ENCODE measurements at regions not wholly inside any gene's neighbourhood (a gene's known extent, or its start where the extent isn't known, plus 50 kb on each side); places are given as distances from the start of the nearest gene placed in this dataset.

- TF ChIP-seq ZNF623 (tag by site-specific recombination; IDR thresholded peaks at IDR 0.05), result no peak
- TF ChIP-seq PRDM1 (tag by site-specific recombination; IDR thresholded peaks at IDR 0.05), result no peak
- no peak for TF ChIP-seq ZNF561 (tag by site-specific recombination; IDR thresholded peaks at IDR 0.05; ENCODE audit: borderline replicate concordance)
- no peak for TF ChIP-seq ZEB2 (tag by site-specific recombination; IDR thresholded peaks at IDR 0.05)
- no peak for TF ChIP-seq ZNF529 (tag by site-specific recombination; IDR thresholded peaks at IDR 0.05; ENCODE audit: insufficient replicate concordance)
These were observed 206.3 kb upstream of the GATB start (continued) for GRCh38 chr4:151967074-151967473.

DNA sequence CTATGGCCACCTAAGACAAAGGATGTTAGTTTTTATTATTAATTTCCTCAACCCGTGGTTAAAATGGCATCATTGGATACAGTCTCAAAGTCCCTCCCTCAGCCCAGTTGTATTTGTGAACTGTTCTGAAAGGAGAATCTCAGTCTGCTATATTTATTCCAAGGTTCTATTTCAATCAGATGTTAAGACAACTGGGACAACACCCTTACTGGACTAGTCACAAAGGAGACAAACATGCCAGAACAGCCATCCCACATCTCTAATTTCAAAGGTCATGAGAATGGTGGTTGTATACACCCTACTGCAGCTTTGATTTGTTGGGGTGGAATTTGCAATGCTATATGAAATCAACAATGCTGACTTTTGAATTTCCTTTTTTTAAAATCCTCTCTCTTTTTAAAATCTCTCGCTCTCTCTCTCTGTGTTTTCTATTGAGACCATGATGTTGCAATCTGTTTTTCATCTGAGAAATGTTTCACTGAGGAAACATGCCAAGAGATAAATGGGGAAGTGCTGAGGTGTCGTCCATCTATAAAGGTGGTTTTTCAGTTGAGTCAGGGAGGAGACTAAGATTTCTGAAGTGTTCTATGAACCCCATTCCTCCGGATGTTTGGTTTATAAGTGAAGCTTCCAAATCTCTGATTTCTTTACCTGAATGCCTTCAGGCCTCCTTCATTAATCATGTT lies 201.5 kb upstream of the GATB start:
- H3K27ac ChIP-seq (ENCODE audit: extremely low read depth, low read depth, low read length), result no peak overlapping the region
- TF ChIP-seq PRDM10 (tag by site-specific recombination; IDR thresholded peaks at IDR 0.05) (no peak), ZIC2 (tag by site-specific recombination; IDR thresholded peaks at IDR 0.05) (no peak), ZNF544 (tag by site-specific recombination; IDR thresholded peaks at IDR 0.05) (no peak), ZNF521 (tag by site-specific recombination; IDR thresholded peaks at IDR 0.05) (no peak), ZNF157 (tag by site-specific recombination; IDR thresholded peaks at IDR 0.05) (no peak), ZNF704 (tag by site-specific recombination; IDR thresholded peaks at IDR 0.05) (no peak), ZNF239 (tag by site-specific recombination; IDR thresholded peaks at IDR 0.05) (no peak), AEBP2 (tag by site-specific recombination; IDR thresholded peaks at IDR 0.05; ENCODE audit: borderline replicate concordance) (no peak), EGR2 (tag by site-specific recombination; IDR thresholded peaks at IDR 0.05; ENCODE audit: low read depth) (no peak)
- H3K36me3 ChIP-seq (ENCODE audit: control insufficient read depth in 2 of 2, insufficient read depth in 1 of 2, low read length in 2 of 2), result no peaks in the 10 kb centered on the region
- no peaks in the 10 kb centered on the region for H3K9me3 ChIP-seq (ENCODE audit: control insufficient read depth, insufficient read depth, low read depth, low read length)
- POLR2A ChIA-PET, result no interaction called here
- H3K4me3 ChIP-seq (ENCODE audit: low read depth, low read length), result no peak overlapping the region
- no peaks in the 10 kb centered on the region for H3K4me1 ChIP-seq (ENCODE audit: control insufficient read depth, insufficient read depth, low read length)
- CTCF ChIA-PET, result no interaction called here

DNA sequence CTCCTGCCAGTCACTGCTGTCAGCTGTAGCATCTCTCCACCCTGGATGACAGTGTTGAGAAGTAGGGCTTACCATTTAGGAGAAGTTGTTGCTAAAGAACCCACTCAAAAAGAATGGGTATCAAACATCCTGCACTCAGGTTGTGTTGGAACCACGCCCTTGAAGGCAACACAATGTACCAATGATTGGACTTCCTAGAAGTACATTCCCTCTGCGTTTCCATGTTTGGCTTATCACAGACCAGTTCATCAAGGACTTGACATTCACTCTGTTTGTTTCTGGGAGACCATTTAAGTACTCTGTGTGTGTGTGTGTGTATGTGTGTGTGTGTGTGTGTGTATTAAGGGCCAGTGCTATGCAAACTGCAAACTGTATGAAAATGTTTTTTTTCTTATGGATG lies 200.6 kb upstream of the GATB start:
- Histone ChIP-seq H3K4me1 (ENCODE audit: control insufficient read depth, insufficient read depth, low read length) (no peaks in the 10 kb centered on the region), H3K27ac (ENCODE audit: extremely low read depth, low read depth, low read length) (no peak overlapping the region), H3K4me3 (ENCODE audit: low read depth, low read length) (no peak overlapping the region), H3K36me3 (ENCODE audit: control insufficient read depth in 2 of 2, insufficient read depth in 1 of 2, low read length in 2 of 2) (no peaks in the 10 kb centered on the region), H3K9me3 (ENCODE audit: control insufficient read depth, insufficient read depth, low read depth, low read length) (no peaks in the 10 kb centered on the region)
- ChIA-PET CTCF (interaction anchor here (0.6 kb wide), 1 partner anchor 407 kb away, joined by 3 read pairs; no protein-coding TSS in a partner anchor), POLR2A (no interaction called here)
- TF ChIP-seq ZNF274 (IDR thresholded peaks at IDR 0.05; ENCODE audit: low read length) (no peak), ZNF274 (tag by site-specific recombination; IDR thresholded peaks at IDR 0.05; ENCODE audit: borderline replicate concordance) (no peak), ZNF184 (tag by site-specific recombination; IDR thresholded peaks at IDR 0.05) (no peak), SETDB1 (IDR thresholded peaks at IDR 0.05; ENCODE audit: insufficient read length, low read length) (no peak), ZSCAN18 (tag by site-specific recombination; IDR thresholded peaks at IDR 0.05) (no peak), ZNF704 (tag by site-specific recombination; IDR thresholded peaks at IDR 0.05) (no peak), KLF16 (tag by site-specific recombination; IDR thresholded peaks at IDR 0.05) (no peak), ZNF670 (tag by site-specific recombination; IDR thresholded peaks at IDR 0.05; ENCODE audit: low read depth) (no peak), ZNF211 (tag by site-specific recombination; IDR thresholded peaks at IDR 0.05; ENCODE audit: low read depth) (no peak), OVOL3 (tag by site-specific recombination; IDR thresholded peaks at IDR 0.05) (no peak), ZNF837 (tag by site-specific recombination; IDR thresholded peaks at IDR 0.05) (no peak), ZFP69B (tag by site-specific recombination; IDR thresholded peaks at IDR 0.05) (no peak), RBAK (tag by site-specific recombination; IDR thresholded peaks at IDR 0.05) (no peak)
